Activated CD4-positive, CD25-positive, alpha-beta regulatory T cell (primary cell): ENCODE measurements at regions not wholly inside any gene's neighbourhood (a gene's known extent, or its start where the extent isn't known, plus 50 kb on each side); places are given as distances from the start of the nearest gene placed in this dataset.

ENCODE experiments used
- DNase-seq, 4 experiments: peaks; one replicate each; lab custom pipeline; 2025; lab: John Stamatoyannopoulos, UW

DNA sequence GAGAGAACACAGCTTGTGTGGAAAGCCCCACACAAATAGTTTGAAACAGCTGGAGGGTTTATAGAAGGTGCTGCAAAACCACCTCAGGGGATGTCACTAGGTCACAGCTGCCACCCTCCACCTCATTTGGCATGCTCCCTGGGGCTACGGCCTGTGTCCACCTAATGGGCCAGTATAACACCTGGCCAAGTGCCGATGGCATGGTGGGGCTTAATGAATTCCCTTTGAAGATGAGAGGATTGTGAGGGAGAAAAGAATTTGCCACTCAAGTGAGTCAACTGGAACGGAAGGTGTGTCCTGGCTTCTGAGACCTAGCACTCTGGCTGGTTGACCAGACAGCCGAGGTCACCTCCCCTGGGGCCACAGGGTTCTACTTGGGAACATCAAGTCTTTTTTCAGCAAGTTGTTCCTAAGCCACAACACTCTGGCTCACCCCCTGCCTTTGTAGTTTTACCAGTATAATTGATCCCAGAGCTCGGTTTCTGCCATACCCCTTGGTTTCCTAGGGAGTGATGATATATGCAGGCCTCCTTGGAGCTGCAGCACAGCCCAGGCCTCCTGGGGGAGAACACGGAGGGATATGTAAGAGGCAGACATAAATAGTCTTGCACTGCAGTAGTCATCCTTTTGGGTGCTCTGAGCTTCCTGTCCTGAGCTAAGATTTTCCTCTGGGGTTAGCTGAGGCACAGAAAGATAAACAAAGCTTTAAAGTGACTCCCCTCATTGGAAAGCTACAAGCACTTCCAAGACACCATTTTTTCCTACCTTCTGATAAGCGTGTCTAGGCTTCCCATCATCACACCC lies 178.2 kb upstream of the LPP start:
- no peak for DNase-seq

- DNase-seq, result peak in 2 of 4 experiments; percentile 6 to 10
These were observed 177.5 kb upstream of the LPP start for GRCh38 chr3:187976365-187976900.

DNA sequence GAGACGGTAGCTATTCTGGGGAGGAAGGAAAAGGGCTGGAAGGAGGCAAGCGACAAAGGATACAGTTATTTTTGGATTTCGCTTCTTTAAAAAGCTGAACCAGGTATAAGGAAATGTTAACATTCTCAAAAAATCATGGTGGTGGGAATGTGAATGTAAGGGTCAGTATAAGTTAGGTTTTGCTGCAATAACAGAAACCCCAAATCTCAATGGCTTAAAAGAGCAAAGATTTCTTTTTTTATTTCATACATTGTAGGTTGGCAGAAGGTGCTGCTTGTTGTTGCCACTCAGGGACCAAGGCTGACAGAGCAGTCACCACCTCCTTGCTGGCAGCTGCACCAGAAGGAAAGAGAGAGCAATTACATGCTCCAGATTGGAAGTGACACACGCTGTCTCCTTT lies 176.3 kb upstream of the LPP start:
- no peak for DNase-seq

- DNase-seq, result no peak
These were observed 175.4 kb upstream of the LPP start for GRCh38 chr3:187978433-187979011.

- DNase-seq, result peak in 1 of 4 experiments; percentile 13
These were observed 174.4 kb upstream of the LPP start for GRCh38 chr3:187979564-187979963.

GRCh38 chr3:187980861-187981260 lies 173.1 kb upstream of the LPP start:
- DNase-seq, result no peak

- DNase-seq, result no peak
These were observed 171.8 kb upstream of the LPP start for GRCh38 chr3:187982142-187982541.

DNA sequence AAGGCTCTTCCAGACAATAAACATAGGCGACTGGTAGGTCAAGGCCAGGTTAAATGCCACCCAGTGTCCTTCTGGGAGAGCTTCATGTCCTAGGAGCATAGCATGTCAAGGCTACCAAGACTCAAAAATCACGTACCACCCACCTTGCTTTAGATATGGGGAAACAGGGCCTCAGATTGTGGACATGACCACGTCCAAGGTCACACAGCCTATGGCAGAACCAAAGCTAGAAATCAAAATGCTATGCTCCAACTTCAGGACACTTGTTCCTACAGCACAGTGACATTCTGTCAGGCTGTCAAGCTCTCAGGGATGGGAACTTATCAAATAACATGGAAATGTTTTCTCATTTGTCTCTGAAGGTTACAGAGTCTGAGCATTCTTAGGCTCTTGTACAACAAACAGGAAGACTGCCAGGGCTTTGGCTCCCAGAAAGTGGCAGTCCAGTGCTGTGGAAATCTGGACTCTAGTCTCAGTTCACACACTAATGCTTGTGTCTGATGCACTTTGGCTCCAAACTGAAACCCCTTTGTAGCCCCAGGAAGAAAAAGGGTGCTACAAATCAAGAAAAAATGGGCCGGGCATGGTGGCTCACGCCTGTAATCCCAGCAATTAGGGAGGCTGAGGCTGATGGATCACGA lies 170.4 kb upstream of the LPP start:
- no peak for DNase-seq

GRCh38 chr3:187985647-187986046 lies 168.3 kb upstream of the LPP start:
- no peak for DNase-seq

GRCh38 chr3:187986514-187986934 lies 167.4 kb upstream of the LPP start:
- DNase-seq, result peak in 1 of 4 experiments; percentile 12

- DNase-seq, result no peak
These were observed 166.8 kb upstream of the LPP start for GRCh38 chr3:187987187-187987586.

- peak in 1 of 4 experiments; percentile 7 for DNase-seq
These were observed 166.0 kb upstream of the LPP start for GRCh38 chr3:187987924-187988323.

GRCh38 chr3:187989575-187990153 lies 164.3 kb upstream of the LPP start:
- no peak for DNase-seq

GRCh38 chr3:187992609-187993008 lies 161.3 kb upstream of the LPP start:
- DNase-seq, result no peak

GRCh38 chr3:187994221-187995042 lies 159.5 kb upstream of the LPP start:
- no peak for DNase-seq

DNA sequence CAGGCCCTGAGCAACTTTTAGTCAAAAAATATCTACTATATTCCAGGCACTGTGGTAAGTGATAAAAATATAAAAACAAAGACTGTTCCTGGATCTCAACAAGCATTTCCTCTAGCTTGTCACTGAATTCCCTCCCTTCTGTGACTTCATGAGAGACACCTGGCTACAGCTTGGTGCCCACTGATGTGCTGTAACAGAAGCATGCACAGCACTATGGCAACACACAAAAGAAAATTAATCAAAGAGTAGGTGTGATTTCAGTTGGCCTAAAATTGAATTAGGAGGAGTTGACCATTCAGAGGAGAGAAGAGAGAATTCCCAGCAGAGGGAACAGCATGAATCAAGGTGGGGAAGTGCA lies 158.9 kb upstream of the LPP start:
- no peak for DNase-seq

DNA sequence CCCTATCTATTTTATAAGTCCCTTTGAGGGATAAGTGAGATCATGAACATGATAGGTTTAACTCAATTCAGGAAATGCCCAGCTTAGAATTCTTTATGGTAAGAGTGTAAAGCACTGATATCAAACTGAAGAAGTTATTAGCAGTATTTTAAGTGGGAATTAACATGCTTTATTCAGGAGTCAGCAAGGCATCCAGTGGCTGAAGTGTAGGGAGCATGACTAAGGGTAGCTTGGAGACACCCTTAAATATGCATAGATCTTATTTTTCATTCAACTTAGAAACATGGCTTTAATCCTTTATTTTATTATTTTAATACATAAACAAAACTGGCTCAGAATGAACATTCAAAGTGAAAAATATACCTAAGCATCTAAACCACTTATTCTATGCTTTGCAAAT lies 158.3 kb upstream of the LPP start:
- no peak for DNase-seq

DNA sequence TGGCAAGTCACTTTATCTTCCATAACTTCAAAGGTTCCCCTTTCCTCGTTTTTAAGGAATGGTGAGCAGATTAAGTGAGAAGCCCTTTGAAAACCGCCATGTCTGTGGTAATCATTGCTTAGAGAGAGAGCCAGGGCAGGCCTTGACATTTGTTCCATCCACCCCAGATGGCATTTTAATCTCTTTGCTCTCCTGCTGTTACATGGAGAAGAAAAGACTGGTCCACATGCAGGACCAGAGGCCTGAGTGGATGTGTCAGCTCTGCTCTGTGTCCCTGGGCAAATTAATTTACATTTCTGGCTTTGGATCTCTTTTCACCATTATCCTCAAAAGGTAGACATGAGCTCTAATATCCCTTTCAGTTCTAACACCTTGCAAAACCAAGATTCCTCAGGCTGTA lies 157.3 kb upstream of the LPP start:
- no peak for DNase-seq

GRCh38 chr3:187997490-187997889 lies 156.5 kb upstream of the LPP start:
- DNase-seq, result no peak

DNA sequence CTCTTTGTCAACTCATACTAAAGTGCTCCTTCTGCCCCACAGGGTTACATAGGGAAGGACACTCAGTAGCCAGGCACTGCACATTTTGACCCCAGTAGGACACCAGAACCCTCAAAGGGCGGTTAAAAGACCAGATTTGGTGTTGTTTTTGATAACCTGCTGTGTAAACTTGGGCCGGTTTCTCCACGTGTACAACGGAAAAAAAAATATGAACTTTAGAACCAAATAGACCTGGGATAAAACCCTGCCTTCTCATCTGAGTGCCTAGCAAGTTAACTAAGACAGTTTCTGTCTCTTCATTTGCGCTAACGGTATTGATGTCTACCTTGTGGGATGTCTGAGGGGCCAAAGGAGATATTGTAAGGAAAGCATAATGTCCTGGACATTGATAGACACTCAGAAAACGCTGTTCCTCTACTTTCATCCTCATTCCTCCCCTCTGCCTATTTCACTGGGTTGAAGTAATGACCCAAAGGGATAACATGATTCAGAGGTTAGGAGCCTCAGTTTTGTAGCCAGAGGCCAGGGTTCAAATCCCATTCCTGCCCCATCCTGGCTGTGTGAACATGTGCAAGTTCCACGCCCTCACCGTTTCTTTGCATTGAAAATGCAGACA lies 155.9 kb upstream of the LPP start:
- DNase-seq, result no peak

DNA sequence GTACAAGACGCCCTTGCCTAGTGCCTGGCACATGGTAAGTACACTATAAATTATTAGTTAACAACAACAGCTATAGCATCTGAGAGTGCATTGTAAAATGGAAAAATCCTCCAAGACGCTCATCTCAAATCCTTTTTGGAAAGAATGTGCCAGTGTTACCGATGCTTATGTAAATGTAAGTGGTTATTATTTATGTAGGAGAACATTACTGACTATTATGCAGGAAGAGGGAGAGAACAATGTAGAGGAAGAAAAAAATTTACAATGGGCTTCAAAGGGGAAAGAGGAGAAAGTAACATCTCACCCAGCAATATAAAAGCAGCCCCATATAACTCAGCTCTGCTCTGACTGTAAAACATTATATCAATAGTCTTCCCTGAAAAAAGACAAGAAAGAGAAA lies 155.3 kb upstream of the LPP start:
- DNase-seq, result no peak
